Skin epidermis (tissue), 12 donors: ENCODE measurements at regions not wholly inside any gene's neighbourhood (a gene's known extent, or its start where the extent isn't known, plus 50 kb on each side); places are given as distances from the start of the nearest gene placed in this dataset.
"Not testable (repeated sequence)": the region's sequence is repeated elsewhere in the genome, so short reads cannot be mapped to it uniquely, and the experiment has no call there.

Experiments used
- H3K27ac ChIP-seq, 21 experiments: fragments of 200-600 bp; sonication (generic) in 11 of 21; one replicate each; pipeline ENCODE4 v1.5.0; 2020; ENCODE audit warnings: mild to moderate bottlenecking in 3 of 21, inconsistent platforms in 2 of 21, moderate library complexity in 2 of 21
- H3K4me3 ChIP-seq, 7 experiments: fragments of 200-600 bp; sonication (generic) in 2 of 7; one replicate each; pipeline ENCODE4 v1.5.0; 2020; ENCODE audit warnings: inconsistent platforms in 2 of 7, mild to moderate bottlenecking in 2 of 7, moderate library complexity in 1 of 7

GRCh38 chr2:107088156-107088555 is 202.2 kb upstream of the ST6GAL2 start:
- Histone ChIP-seq H3K4me3 (no peak overlapping the region), H3K27ac (no peak overlapping the region)

- H3K4me3 ChIP-seq = no peak overlapping the region
- H3K27ac ChIP-seq = no peak overlapping the region
These were observed 205.3 kb upstream of the ST6GAL2 start for GRCh38 chr2:107091163-107091864.

GRCh38 chr2:107093426-107093957 is 207.5 kb upstream of the ST6GAL2 start:
- Histone ChIP-seq H3K27ac (no peak overlapping the region), H3K4me3 (no peak overlapping the region)

GRCh38 chr2:107094450-107094986 is 208.6 kb upstream of the ST6GAL2 start:
- H3K4me3 ChIP-seq = no peak overlapping the region
- no peak overlapping the region for H3K27ac ChIP-seq

- no peak overlapping the region for H3K27ac ChIP-seq
- H3K4me3 ChIP-seq = no peak overlapping the region
These were observed 216.2 kb upstream of the ST6GAL2 start for GRCh38 chr2:107102176-107102575.

GRCh38 chr2:107107351-107107750 is 221.4 kb upstream of the ST6GAL2 start:
- Histone ChIP-seq H3K4me3 (no peak overlapping the region), H3K27ac (no peak overlapping the region)

- Histone ChIP-seq H3K4me3 (no peak overlapping the region), H3K27ac (no peak overlapping the region)
These were observed 222.6 kb upstream of the ST6GAL2 start for GRCh38 chr2:107108556-107108955.

GRCh38 chr2:107111623-107112022 is 225.7 kb upstream of the ST6GAL2 start:
- no peak overlapping the region for H3K27ac ChIP-seq
- H3K4me3 ChIP-seq = no peak overlapping the region

GRCh38 chr2:107112561-107112960 is 226.6 kb upstream of the ST6GAL2 start:
- Histone ChIP-seq H3K4me3 (no peak overlapping the region), H3K27ac (no peak overlapping the region)

GRCh38 chr2:107128381-107128780 is 242.4 kb upstream of the ST6GAL2 start:
- Histone ChIP-seq H3K4me3 (no peak overlapping the region), H3K27ac (no peak overlapping the region)

GRCh38 chr2:107132070-107132469 is 246.1 kb upstream of the ST6GAL2 start:
- Histone ChIP-seq H3K27ac (no peak overlapping the region), H3K4me3 (no peak overlapping the region)

- no peak overlapping the region for H3K4me3 ChIP-seq
- H3K27ac ChIP-seq = no peak overlapping the region
These were observed 246.8 kb upstream of the ST6GAL2 start for GRCh38 chr2:107132746-107133145.

GRCh38 chr2:107133412-107133811 is 247.4 kb upstream of the ST6GAL2 start:
- Histone ChIP-seq H3K4me3 (no peak overlapping the region), H3K27ac (no peak overlapping the region)

GRCh38 chr2:107136733-107137132 is 250.8 kb upstream of the ST6GAL2 start:
- no peak overlapping the region for H3K27ac ChIP-seq
- no peak overlapping the region for H3K4me3 ChIP-seq

GRCh38 chr2:107137706-107138105 is 251.7 kb upstream of the ST6GAL2 start:
- no peak overlapping the region for H3K4me3 ChIP-seq
- no peak overlapping the region for H3K27ac ChIP-seq

GRCh38 chr2:107146181-107146580 is 260.2 kb upstream of the ST6GAL2 start:
- Histone ChIP-seq H3K4me3 (no peak overlapping the region), H3K27ac (no peak overlapping the region)

- H3K4me3 ChIP-seq, H3K27ac ChIP-seq: not testable (repeated sequence)
These were observed 260.7 kb upstream of the ST6GAL2 start for GRCh38 chr2:107146645-107147044.

- Histone ChIP-seq H3K4me3 (no peak overlapping the region), H3K27ac (no peak overlapping the region)
These were observed 262.1 kb upstream of the ST6GAL2 start for GRCh38 chr2:107148055-107148454.

GRCh38 chr2:107148496-107148895 is 262.5 kb upstream of the ST6GAL2 start:
- Histone ChIP-seq H3K27ac (no peak overlapping the region), H3K4me3 (no peak overlapping the region)

GRCh38 chr2:107160640-107161239 is 274.8 kb upstream of the ST6GAL2 start:
- no peak overlapping the region for H3K4me3 ChIP-seq
- H3K27ac ChIP-seq = no peak overlapping the region

GRCh38 chr2:107168141-107168540 is 282.2 kb upstream of the ST6GAL2 start:
- H3K4me3 ChIP-seq = no peak overlapping the region
- H3K27ac ChIP-seq = no peak overlapping the region
